DOHH2 (cell line): ENCODE measurements at regions not wholly inside any gene's neighbourhood (a gene's known extent, or its start where the extent isn't known, plus 50 kb on each side); places are given as distances from the start of the nearest gene placed in this dataset.

Experiments used
- H3F3A ChIP-seq: fragments of 200-600 bp; sonication (generic), shearing (Covaris generic); 2 replicates; pipeline ENCODE4 v1.6.0; 2016; ENCODE audit warnings: antibody characterized with exemption, mild to moderate bottlenecking; ENCODE audit not compliant: control insufficient read depth, insufficient read depth
- H3K27ac ChIP-seq: fragments of 200-600 bp; sonication (generic); 2 replicates; pipeline ENCODE4 v1.5.1; 2014; ENCODE audit warnings: low read depth, mild to moderate bottlenecking, low read length, moderate library complexity
- H3K27me3 ChIP-seq: fragments of 200-600 bp; sonication (generic); 2 replicates; pipeline ENCODE4 v1.6.1; 2014; ENCODE audit warnings: mild to moderate bottlenecking, low read length, mixed read lengths; ENCODE audit not compliant: control insufficient read depth
- H3K36me3 ChIP-seq: fragments of 200-600 bp; sonication (generic); 2 replicates; pipeline ENCODE4 v1.6.1; 2014; ENCODE audit warnings: mild to moderate bottlenecking, low read length, moderate library complexity, mixed read lengths; ENCODE audit not compliant: control insufficient read depth
- H3K4me1 ChIP-seq: fragments of 200-600 bp; sonication (generic); 2 replicates; pipeline ENCODE4 v1.6.1; 2014; ENCODE audit warnings: mild to moderate bottlenecking, low read length, mixed read lengths; ENCODE audit not compliant: control insufficient read depth
- H3K4me2 ChIP-seq: fragments of 200-600 bp; sonication (generic); 2 replicates; pipeline ENCODE4 v1.6.0; 2014; ENCODE audit warnings: mild to moderate bottlenecking, low read length, moderate library complexity
- H3K4me3 ChIP-seq: fragments of 200-600 bp; sonication (generic); 2 replicates; pipeline ENCODE4 v1.5.1; 2014; ENCODE audit warnings: mild to moderate bottlenecking, low read length, mixed read lengths
- H3K79me2 ChIP-seq: fragments of 200-600 bp; sonication (generic); 2 replicates; pipeline ENCODE4 v1.6.1; 2014; ENCODE audit warnings: mild to moderate bottlenecking, low read length, mixed read lengths; ENCODE audit not compliant: control insufficient read depth
- H3K9me2 ChIP-seq: fragments of 200-600 bp; sonication (generic); replicated peaks from 2 replicates; pipeline ENCODE4 v1.6.1; 2014; ENCODE audit warnings: mild to moderate bottlenecking, low read length, mixed read lengths; ENCODE audit not compliant: control insufficient read depth
- H3K9me3 ChIP-seq: fragments of 200-600 bp; sonication (generic); 2 replicates; pipeline ENCODE4 v1.6.1; 2014; ENCODE audit warnings: antibody characterized with exemption, low read length, mixed read lengths; ENCODE audit not compliant: control insufficient read depth, insufficient read depth
- H4K20me1 ChIP-seq: fragments of 200-600 bp; sonication (generic); 2 replicates; pipeline ENCODE4 v1.6.0; 2014; ENCODE audit warnings: low read depth, mild to moderate bottlenecking, antibody characterized with exemption, low read length, moderate library complexity; ENCODE audit not compliant: control insufficient read depth, insufficient read depth
- EZH2phosphoT487 ChIP-seq: fragments of 200-600 bp; sonication (generic); IDR thresholded peaks from 2 replicates; pipeline ENCODE4 v1.6.1; 2017; ENCODE audit warnings: borderline replicate concordance, mild to moderate bottlenecking, antibody characterized with exemption, low read length, moderate library complexity, mixed read lengths
- TF ChIP-seq, protein P1 (sequence below): fragments of 200-600 bp; sonication (generic); IDR thresholded peaks from one replicate; pipeline ENCODE4 v1.5.1; 2014; ENCODE audit warnings: antibody characterized with exemption, mild to moderate bottlenecking, low read depth, low read length; ENCODE audit not compliant: poor library complexity, severe bottlenecking

GRCh38 chr18:33946336-33946735 is 278.4 kb downstream of the NOL4 start:
- Histone ChIP-seq H3K27me3 (no peaks in the 10 kb centered on the region), H3F3A (no peaks in the 10 kb centered on the region), H4K20me1 (no peaks in the 10 kb centered on the region), H3K79me2 (no peaks in the 10 kb centered on the region), H3K36me3 (no peaks in the 10 kb centered on the region), H3K4me1 (no peaks in the 10 kb centered on the region), H3K4me2 (no peak overlapping the region), H3K9me3 (no peaks in the 10 kb centered on the region), H3K9me2 (no peaks in the 10 kb centered on the region), H3K27ac (no peak overlapping the region), H3K4me3 (no peak overlapping the region)
- no peak for TF ChIP-seq EZH2phosphoT487
- TF ChIP-seq, protein P1, sequence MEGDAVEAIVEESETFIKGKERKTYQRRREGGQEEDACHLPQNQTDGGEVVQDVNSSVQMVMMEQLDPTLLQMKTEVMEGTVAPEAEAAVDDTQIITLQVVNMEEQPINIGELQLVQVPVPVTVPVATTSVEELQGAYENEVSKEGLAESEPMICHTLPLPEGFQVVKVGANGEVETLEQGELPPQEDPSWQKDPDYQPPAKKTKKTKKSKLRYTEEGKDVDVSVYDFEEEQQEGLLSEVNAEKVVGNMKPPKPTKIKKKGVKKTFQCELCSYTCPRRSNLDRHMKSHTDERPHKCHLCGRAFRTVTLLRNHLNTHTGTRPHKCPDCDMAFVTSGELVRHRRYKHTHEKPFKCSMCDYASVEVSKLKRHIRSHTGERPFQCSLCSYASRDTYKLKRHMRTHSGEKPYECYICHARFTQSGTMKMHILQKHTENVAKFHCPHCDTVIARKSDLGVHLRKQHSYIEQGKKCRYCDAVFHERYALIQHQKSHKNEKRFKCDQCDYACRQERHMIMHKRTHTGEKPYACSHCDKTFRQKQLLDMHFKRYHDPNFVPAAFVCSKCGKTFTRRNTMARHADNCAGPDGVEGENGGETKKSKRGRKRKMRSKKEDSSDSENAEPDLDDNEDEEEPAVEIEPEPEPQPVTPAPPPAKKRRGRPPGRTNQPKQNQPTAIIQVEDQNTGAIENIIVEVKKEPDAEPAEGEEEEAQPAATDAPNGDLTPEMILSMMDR, result no peak

- Histone ChIP-seq H3K4me3 (no peak overlapping the region), H3K27me3 (no peaks in the 10 kb centered on the region), H3K4me2 (no peak overlapping the region), H3K4me1 (no peaks in the 10 kb centered on the region), H3K27ac (no peak overlapping the region), H3K79me2 (no peaks in the 10 kb centered on the region), H3K9me2 (no peaks in the 10 kb centered on the region), H3F3A (no peaks in the 10 kb centered on the region), H3K9me3 (no peaks in the 10 kb centered on the region), H3K36me3 (no peaks in the 10 kb centered on the region), H4K20me1 (no peaks in the 10 kb centered on the region)
- no peak for TF ChIP-seq EZH2phosphoT487
- TF ChIP-seq, protein P1, result no peak
These were observed 280.2 kb downstream of the NOL4 start for GRCh38 chr18:33944493-33944892.

DNA sequence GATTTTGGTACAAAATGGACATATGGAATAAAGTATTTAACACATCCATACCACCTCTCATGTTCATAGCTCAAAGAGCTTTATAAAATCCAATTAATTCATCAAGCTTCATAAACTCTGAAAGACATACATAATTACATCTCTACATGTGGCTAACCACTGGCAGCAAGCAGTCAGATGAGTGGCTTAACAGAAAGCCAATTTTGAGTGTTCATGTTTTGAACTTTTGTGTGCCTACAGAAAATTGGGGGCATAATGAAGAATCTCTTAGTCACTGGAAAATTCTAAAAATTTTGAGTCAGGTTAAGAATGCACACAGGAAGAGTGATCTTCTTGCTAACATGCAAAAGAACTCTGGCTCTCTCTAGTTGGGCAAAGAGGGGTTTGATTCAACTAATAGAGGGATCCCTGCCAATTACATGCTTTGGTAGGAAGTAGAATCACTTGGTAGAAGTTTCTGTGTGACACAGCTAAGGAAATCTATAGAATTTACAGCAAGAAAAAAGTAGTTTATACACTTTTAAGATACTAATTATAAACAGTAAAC is 287.4 kb downstream of the NOL4 start:
- TF ChIP-seq, protein P1, result no peak
- no peak for TF ChIP-seq EZH2phosphoT487

More for the DNA sequence above, 287.4 kb downstream of the NOL4 start:
- Histone ChIP-seq H3F3A (no peaks in the 10 kb centered on the region), H4K20me1 (no peaks in the 10 kb centered on the region), H3K9me2 (no peaks in the 10 kb centered on the region), H3K9me3 (peaks cover 3% of the 10 kb centered on the region; the same call in 1 of the 2 replicates), H3K36me3 (no peaks in the 10 kb centered on the region), H3K79me2 (no peaks in the 10 kb centered on the region), H3K4me3 (no peak overlapping the region), H3K27ac (no peak overlapping the region), H3K4me1 (no peaks in the 10 kb centered on the region), H3K27me3 (no peaks in the 10 kb centered on the region), H3K4me2 (no peak overlapping the region)
